GM12872 (cell line): ENCODE measurements at regions not wholly inside any gene's neighbourhood (a gene's known extent, or its start where the extent isn't known, plus 50 kb on each side); places are given as distances from the start of the nearest gene placed in this dataset.

Experiments used
- TF ChIP-seq, protein P1 (sequence below): IDR thresholded peaks from 3 replicates; pipeline ENCODE4 v1.5.1; 2011; ENCODE audit warnings: low read depth, mild to moderate bottlenecking, low read length, moderate library complexity; ENCODE audit not compliant: insufficient read depth

DNA sequence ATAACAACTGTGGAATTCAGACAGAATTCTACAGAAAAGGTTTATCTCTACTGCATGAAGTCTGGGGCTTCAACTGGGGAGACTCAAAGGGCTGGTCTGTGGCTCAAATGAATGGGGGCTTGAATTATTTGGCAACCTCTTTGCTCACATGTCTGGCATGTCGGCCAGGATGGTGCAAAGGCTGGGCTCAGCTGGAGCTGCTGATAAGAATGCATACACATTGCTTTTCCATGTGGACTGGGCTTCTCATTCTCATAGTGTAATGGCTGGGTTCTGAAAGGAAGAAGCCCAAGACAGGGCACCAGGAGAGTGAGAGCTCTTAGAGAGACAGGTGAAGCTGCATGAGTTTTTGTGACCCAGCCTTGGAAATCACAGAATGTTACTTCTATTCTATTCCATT is 194.3 kb upstream of the SGO1 start:
- TF ChIP-seq, protein P1, sequence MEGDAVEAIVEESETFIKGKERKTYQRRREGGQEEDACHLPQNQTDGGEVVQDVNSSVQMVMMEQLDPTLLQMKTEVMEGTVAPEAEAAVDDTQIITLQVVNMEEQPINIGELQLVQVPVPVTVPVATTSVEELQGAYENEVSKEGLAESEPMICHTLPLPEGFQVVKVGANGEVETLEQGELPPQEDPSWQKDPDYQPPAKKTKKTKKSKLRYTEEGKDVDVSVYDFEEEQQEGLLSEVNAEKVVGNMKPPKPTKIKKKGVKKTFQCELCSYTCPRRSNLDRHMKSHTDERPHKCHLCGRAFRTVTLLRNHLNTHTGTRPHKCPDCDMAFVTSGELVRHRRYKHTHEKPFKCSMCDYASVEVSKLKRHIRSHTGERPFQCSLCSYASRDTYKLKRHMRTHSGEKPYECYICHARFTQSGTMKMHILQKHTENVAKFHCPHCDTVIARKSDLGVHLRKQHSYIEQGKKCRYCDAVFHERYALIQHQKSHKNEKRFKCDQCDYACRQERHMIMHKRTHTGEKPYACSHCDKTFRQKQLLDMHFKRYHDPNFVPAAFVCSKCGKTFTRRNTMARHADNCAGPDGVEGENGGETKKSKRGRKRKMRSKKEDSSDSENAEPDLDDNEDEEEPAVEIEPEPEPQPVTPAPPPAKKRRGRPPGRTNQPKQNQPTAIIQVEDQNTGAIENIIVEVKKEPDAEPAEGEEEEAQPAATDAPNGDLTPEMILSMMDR, result no peak

DNA sequence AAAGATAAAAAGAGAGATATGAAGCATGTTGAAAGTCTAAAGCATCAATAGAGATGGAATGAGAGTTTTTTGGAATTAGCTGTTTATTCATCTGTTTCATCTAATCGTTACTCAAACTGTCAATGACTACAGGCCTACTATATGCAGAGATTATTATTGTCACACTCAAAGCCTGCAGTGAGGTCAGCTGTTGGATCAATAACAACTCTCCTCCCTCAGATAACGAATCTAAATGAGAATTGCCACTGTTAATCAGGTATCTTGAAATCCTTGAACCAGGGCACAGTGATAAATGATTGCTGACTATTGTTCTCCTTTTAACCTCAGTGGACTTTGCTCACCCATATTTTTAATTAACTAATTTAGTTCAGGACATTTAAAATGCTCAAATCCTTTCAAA is 192.3 kb upstream of the SGO1 start:
- TF ChIP-seq, protein P1, result no peak

GRCh38 chr3:20376665-20377217 is 190.7 kb upstream of the SGO1 start:
- TF ChIP-seq, protein P1, result no peak

DNA sequence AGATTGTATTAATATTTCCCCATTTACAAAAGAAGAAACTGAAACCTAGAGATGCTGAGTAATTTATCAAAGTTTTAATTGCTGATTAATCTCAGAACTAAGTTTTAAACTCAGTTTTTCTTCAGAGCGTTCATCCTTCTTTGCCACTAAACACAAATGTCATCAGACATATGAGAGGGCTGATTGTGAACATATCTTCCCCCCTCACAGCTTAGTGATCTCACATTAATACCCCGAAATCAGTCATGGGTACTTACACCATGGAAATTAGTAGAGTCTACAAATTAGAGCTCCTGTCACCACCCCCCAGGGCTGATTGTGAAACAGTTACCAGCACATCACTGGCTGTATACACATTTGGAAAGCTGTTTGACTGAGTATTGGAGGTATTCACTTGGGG is 189.3 kb upstream of the SGO1 start:
- TF ChIP-seq, protein P1, result no peak

DNA sequence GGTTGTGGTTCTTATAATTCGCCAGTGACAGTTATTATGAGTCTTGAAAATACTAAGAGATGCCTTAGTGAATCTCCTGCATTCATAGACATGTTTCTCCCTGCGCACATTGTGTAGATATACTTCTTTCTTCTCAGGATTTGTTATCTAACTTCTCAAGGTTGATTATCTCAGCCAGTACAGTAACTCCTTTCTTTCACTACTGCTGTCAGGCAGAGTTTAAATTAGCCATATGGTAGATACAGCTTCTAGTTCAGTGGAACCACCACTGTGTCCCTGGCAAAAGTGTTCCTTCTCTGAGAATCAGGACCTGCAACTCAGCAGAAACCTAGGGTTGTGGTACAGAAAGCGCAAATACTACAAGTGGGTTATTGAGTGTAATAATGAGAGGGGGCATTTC is 175.0 kb upstream of the SGO1 start:
- TF ChIP-seq, protein P1, result no peak

DNA sequence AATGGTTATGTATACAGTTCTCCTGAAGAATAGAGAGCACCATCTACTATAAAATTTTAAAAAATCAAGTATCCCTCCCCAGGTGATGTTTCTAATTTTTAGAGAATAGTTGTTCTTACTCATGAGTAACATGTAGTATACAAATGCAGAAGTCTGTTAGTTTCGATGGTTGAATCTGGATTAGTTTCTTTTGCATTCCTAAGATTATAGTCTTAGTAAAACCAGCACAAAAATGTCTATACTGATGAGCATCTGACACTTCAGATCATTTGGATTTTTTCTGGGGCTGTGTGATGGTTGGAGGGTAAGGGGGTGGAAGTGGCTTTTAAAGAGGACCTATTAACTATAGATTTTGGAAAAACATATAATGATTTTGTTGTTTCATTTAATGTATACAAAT is 167.3 kb upstream of the SGO1 start:
- TF ChIP-seq, protein P1, result no peak

DNA sequence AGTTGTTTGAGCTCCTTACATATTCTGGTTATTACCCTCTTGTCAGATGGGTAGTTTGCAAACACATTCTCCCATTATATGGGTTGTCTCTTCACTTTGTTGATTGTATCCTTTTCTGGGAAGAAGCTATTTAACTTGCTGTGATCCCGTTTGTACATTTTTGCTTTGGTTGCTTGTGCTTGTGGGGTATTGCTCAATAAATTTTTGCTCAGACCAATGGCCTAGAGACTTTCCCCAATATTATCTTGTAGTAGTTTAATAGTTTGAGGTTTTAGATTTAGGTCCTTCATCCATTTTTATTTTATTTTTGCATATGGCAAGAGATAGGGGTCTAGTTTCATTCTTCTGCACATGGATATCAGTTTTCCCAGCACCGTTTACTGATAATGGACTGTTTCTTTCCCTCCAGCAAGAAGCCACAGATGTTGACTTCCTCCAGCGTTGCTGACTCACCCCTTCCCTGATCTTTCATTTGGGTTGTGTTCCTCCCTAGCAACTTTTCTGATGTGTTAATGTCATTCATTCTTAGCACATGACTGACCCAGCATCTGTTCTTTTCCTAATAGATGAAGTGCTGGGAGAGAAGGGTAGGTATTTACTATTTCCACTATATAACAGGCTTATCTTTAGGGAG is 166.7 kb upstream of the SGO1 start:
- TF ChIP-seq, protein P1, result no peak
